Keratinocyte (primary cell): ENCODE measurements at regions not wholly inside any gene's neighbourhood (a gene's known extent, or its start where the extent isn't known, plus 50 kb on each side); places are given as distances from the start of the nearest gene placed in this dataset.

Source experiments
- DNase-seq: peaks from one replicate; pipeline ENCODE4 v3.0.0-alpha.2; 2011; ENCODE audit warnings: low read depth, missing footprints, low spot score
- FAIRE-seq: peaks from 2 replicates; lab custom pipeline; 2011; peaks lifted over from hg19 to GRCh38; lab: Jason Lieb, UNC
- H2AFZ ChIP-seq: 2 replicates; pipeline ENCODE4 v1.6.0; 2012; ENCODE audit warnings: low read length, control low read depth, inconsistent platforms; ENCODE audit not compliant: control insufficient read depth
- H3K27ac ChIP-seq: 2 replicates; pipeline ENCODE4 v1.5.1; 2011; ENCODE audit warnings: low read length; ENCODE audit not compliant: control insufficient read depth, insufficient read depth
- H3K27me3 ChIP-seq: 3 replicates; pipeline ENCODE4 v1.6.0; 2011; ENCODE audit warnings: low read length; ENCODE audit not compliant: control insufficient read depth, insufficient read depth; ENCODE audit errors: extremely low read depth
- H3K36me3 ChIP-seq, 2 experiments: 2 replicates in 1 of 2; 3 replicates in 1 of 2; pipeline ENCODE4 v1.5.1; 2011; ENCODE audit warnings: low read length in 2 of 2, mild to moderate bottlenecking in 1 of 2; ENCODE audit not compliant: control insufficient read depth in 2 of 2, insufficient read depth in 2 of 2; ENCODE audit errors: extremely low read depth in 1 of 2
- H3K4me1 ChIP-seq: 3 replicates; pipeline ENCODE4 v1.5.1; 2011; ENCODE audit warnings: low read length; ENCODE audit not compliant: control insufficient read depth, insufficient read depth; ENCODE audit errors: extremely low read depth
- H3K4me2 ChIP-seq: 3 replicates; pipeline ENCODE4 v1.6.0; 2011; ENCODE audit warnings: low read depth, low read length; ENCODE audit not compliant: control insufficient read depth, insufficient read depth; ENCODE audit errors: extremely low read depth
- H3K4me3 ChIP-seq, 3 experiments: fragments of 200-600 bp in 1 of 3; sonication (generic) in 1 of 3; 2 replicates in 2 of 3; 3 replicates in 1 of 3; pipeline ENCODE4 v1.5.1; 2011 to 2016; ENCODE audit warnings: low read length in 3 of 3, mild to moderate bottlenecking in 3 of 3, control low read depth in 2 of 3, inconsistent platforms in 1 of 3, low read depth in 1 of 3, mixed read lengths in 1 of 3, mixed run types in 1 of 3, moderate library complexity in 1 of 3; ENCODE audit not compliant: control insufficient read depth in 2 of 3, insufficient read depth in 2 of 3; ENCODE audit errors: extremely low read depth in 1 of 3
- H3K79me2 ChIP-seq: 2 replicates; pipeline ENCODE4 v1.6.0; 2012; ENCODE audit warnings: low read length; ENCODE audit not compliant: control insufficient read depth, insufficient read depth
- H3K9ac ChIP-seq: 3 replicates; pipeline ENCODE4 v1.6.0; 2011; ENCODE audit warnings: low read length; ENCODE audit not compliant: control insufficient read depth, insufficient read depth; ENCODE audit errors: extremely low read depth
- H3K9me1 ChIP-seq: 3 replicates; pipeline ENCODE4 v1.6.0; 2011; ENCODE audit warnings: low read length; ENCODE audit not compliant: control insufficient read depth, insufficient read depth; ENCODE audit errors: extremely low read depth
- H3K9me3 ChIP-seq: 2 replicates; pipeline ENCODE4 v1.5.1; 2012; ENCODE audit warnings: low read depth, low read length; ENCODE audit not compliant: control insufficient read depth
- H4K20me1 ChIP-seq: 3 replicates; pipeline ENCODE4 v1.6.0; 2011; ENCODE audit warnings: low read length; ENCODE audit not compliant: control insufficient read depth, insufficient read depth; ENCODE audit errors: extremely low read depth
- CTCF ChIP-seq, 3 experiments: IDR thresholded peaks in 1 of 3; conservative IDR thresholded peaks in 1 of 3; optimal IDR thresholded peaks in 1 of 3; 2 replicates in 2 of 3; 3 replicates in 1 of 3; pipeline versions ENCODE3 to v1.5.1; 2011; ENCODE audit warnings: low read length in 3 of 3, mild to moderate bottlenecking in 3 of 3, moderate library complexity in 2 of 3, control low read depth in 1 of 3, inconsistent platforms in 1 of 3; ENCODE audit not compliant: insufficient read depth in 2 of 3; ENCODE audit errors: extremely low read depth in 1 of 3
- EZH2 ChIP-seq: IDR thresholded peaks from one replicate; pipeline ENCODE4 v1.6.1; 2012; ENCODE audit warnings: inconsistent platforms, mild to moderate bottlenecking, low read length, moderate library complexity
- dilution Hi-C: fragments of 300-500 bp; cut with MboI; formaldehyde crosslinking; loops from one replicate; pipeline ENCODE4 v1.7.0; 2020; ENCODE audit warnings: low sequenced_read_pairs; ENCODE audit not compliant: extremely low pct_ligation_motif_present

GRCh38 chr15:38996111-38996631, 431.6 kb upstream of the RASGRP1 start:
- H3K9me3 ChIP-seq = no peaks in the 10 kb centered on the region
- H3K4me2 ChIP-seq = peak overlapping the region; percentile 38
- TF ChIP-seq EZH2 (no peak), CTCF (optimal IDR thresholded peaks at IDR 0.05 in 1 of 3, IDR thresholded peaks at IDR 0.05 in 1 of 3, conservative IDR thresholded peaks at IDR 0.05 in 1 of 3; ENCODE audit: extremely low read depth in 1 of 3, insufficient read depth in 2 of 3, low read length in 3 of 3) (no peak)
- no peaks in the 10 kb centered on the region for H3K36me3 ChIP-seq
- no peak overlapping the region for H3K4me3 ChIP-seq
- H4K20me1 ChIP-seq = no peaks in the 10 kb centered on the region
- H3K9me1 ChIP-seq = no peaks in the 10 kb centered on the region
- FAIRE-seq = peak; percentile 91
- peak overlapping the region; percentile 32 for H3K27ac ChIP-seq
- peaks cover 25% of the 10 kb centered on the region for H3K4me1 ChIP-seq
- H2AFZ ChIP-seq = no peak overlapping the region
- no peaks in the 10 kb centered on the region for H3K79me2 ChIP-seq
- H3K9ac ChIP-seq = no peak overlapping the region
- dilution Hi-C loops = no loop called here
- no peaks in the 10 kb centered on the region for H3K27me3 ChIP-seq
- peak; percentile 4 for DNase-seq

GRCh38 chr15:38997841-38998240, 433.2 kb upstream of the RASGRP1 start:
- H3K36me3 ChIP-seq = no peaks in the 10 kb centered on the region
- H3K9me1 ChIP-seq = no peaks in the 10 kb centered on the region
- no peak overlapping the region for H3K4me2 ChIP-seq
- H3K9me3 ChIP-seq = no peaks in the 10 kb centered on the region
- H3K79me2 ChIP-seq = no peaks in the 10 kb centered on the region
- H4K20me1 ChIP-seq = no peaks in the 10 kb centered on the region
- peak; percentile 44 for FAIRE-seq
- H3K4me1 ChIP-seq = peaks cover 25% of the 10 kb centered on the region
- TF ChIP-seq CTCF (optimal IDR thresholded peaks at IDR 0.05 in 1 of 3, IDR thresholded peaks at IDR 0.05 in 1 of 3, conservative IDR thresholded peaks at IDR 0.05 in 1 of 3; ENCODE audit: extremely low read depth in 1 of 3, insufficient read depth in 2 of 3, low read length in 3 of 3) (no peak), EZH2 (no peak)
- no peak for DNase-seq
- no peak overlapping the region for H3K4me3 ChIP-seq
- H3K9ac ChIP-seq = no peak overlapping the region
- H2AFZ ChIP-seq = no peak overlapping the region
- dilution Hi-C loops = no loop called here
- no peak overlapping the region for H3K27ac ChIP-seq
- H3K27me3 ChIP-seq = no peaks in the 10 kb centered on the region
